ENCODE measurements at regions not wholly inside any gene's neighbourhood (a gene's known extent, or its start where the extent isn't known, plus 50 kb on each side); places are given as distances from the start of the nearest gene placed in this dataset.
"Not testable (repeated sequence)": the region's sequence is repeated elsewhere in the genome, so short reads cannot be mapped to it uniquely, and the experiment has no call there.

- DNase-seq, result not testable (repeated sequence)
Observed at GRCh38 chr1:73183581-73183980, 901.2 kb upstream of the NEGR1 start.

- no peak for DNase-seq
Observed at GRCh38 chr1:73181190-73181540, 898.8 kb upstream of the NEGR1 start.

- DNase-seq, result no peak
Observed at GRCh38 chr1:73180397-73181189, 898.3 kb upstream of the NEGR1 start.

GRCh38 chr1:73176902-73177301 is 894.6 kb upstream of the NEGR1 start:
- no peak for DNase-seq

GRCh38 chr1:73167009-73167657 is 884.8 kb upstream of the NEGR1 start:
- DNase-seq, result no peak

- no peak for DNase-seq
Observed at GRCh38 chr1:73162564-73162963, 880.2 kb upstream of the NEGR1 start.

- no peak for DNase-seq
Observed at GRCh38 chr1:73161418-73161817, 879.1 kb upstream of the NEGR1 start.

GRCh38 chr1:73160759-73161158 is 878.4 kb upstream of the NEGR1 start:
- no peak for DNase-seq

- DNase-seq, result no peak
Observed at GRCh38 chr1:73144311-73144710, 862.0 kb upstream of the NEGR1 start.

GRCh38 chr1:73136975-73137374 is 854.6 kb upstream of the NEGR1 start:
- no peak for DNase-seq

GRCh38 chr1:73106931-73107330 is 824.6 kb upstream of the NEGR1 start:
- no peak for DNase-seq

GRCh38 chr1:73105755-73106154 is 823.4 kb upstream of the NEGR1 start:
- no peak for DNase-seq

GRCh38 chr1:73104749-73105148 is 822.4 kb upstream of the NEGR1 start:
- peak; percentile 0 for DNase-seq

GRCh38 chr1:73100216-73100615 is 817.9 kb upstream of the NEGR1 start:
- no peak for DNase-seq

GRCh38 chr1:73097917-73098316 is 815.6 kb upstream of the NEGR1 start:
- no peak for DNase-seq

- no peak for DNase-seq
Observed at GRCh38 chr1:73096841-73097240, 814.5 kb upstream of the NEGR1 start.

- DNase-seq, result no peak
Observed at GRCh38 chr1:73092383-73092782, 810.0 kb upstream of the NEGR1 start.

- no peak for DNase-seq
Observed at GRCh38 chr1:73066866-73067265, 784.5 kb upstream of the NEGR1 start.

- no peak for DNase-seq
Observed at GRCh38 chr1:73065339-73066041, 783.2 kb upstream of the NEGR1 start.

- DNase-seq, result no peak
Observed at GRCh38 chr1:73056826-73057225, 774.5 kb upstream of the NEGR1 start.

GRCh38 chr1:73044241-73045036 is 762.1 kb upstream of the NEGR1 start:
- DNase-seq, result no peak

- DNase-seq, result no peak
Observed at GRCh38 chr1:73042403-73042802, 760.1 kb upstream of the NEGR1 start.

GRCh38 chr1:73040811-73041210 is 758.5 kb upstream of the NEGR1 start:
- DNase-seq, result no peak

All from T-helper 9 cell (primary cell).